Fibroblast of lung (primary cell): ENCODE measurements at regions not wholly inside any gene's neighbourhood (a gene's known extent, or its start where the extent isn't known, plus 50 kb on each side); places are given as distances from the start of the nearest gene placed in this dataset.

Experiments used
- DNase-seq, 2 donors: peaks; one replicate each; pipeline versions ENCODE4 v3.0.0 to v3.0.0-alpha.2; 2010; ENCODE audit warnings: low read depth in 2 of 2
- H2AFZ ChIP-seq: 2 replicates; pipeline ENCODE4 v1.5.1; 2012; ENCODE audit warnings: low read length, control low read depth, inconsistent platforms
- H3K27ac ChIP-seq: 2 replicates; pipeline ENCODE4 v1.5.1; 2011; ENCODE audit warnings: low read length, control low read depth; ENCODE audit not compliant: insufficient read depth
- H3K27me3 ChIP-seq: 2 replicates; pipeline ENCODE4 v1.5.1; 2011; ENCODE audit warnings: mild to moderate bottlenecking, low read length; ENCODE audit not compliant: control insufficient read depth, insufficient read depth
- H3K36me3 ChIP-seq: 2 replicates; pipeline ENCODE4 v1.5.1; 2011; ENCODE audit warnings: low read length; ENCODE audit not compliant: control insufficient read depth, insufficient read depth
- H3K4me1 ChIP-seq: 2 replicates; pipeline ENCODE4 v1.5.1; 2011; ENCODE audit warnings: low read length; ENCODE audit not compliant: control insufficient read depth, insufficient read depth; ENCODE audit errors: extremely low read depth
- H3K4me2 ChIP-seq: 2 replicates; pipeline ENCODE4 v1.5.1; 2011; ENCODE audit warnings: low read length, control low read depth; ENCODE audit not compliant: insufficient read depth; ENCODE audit errors: extremely low read depth
- H3K4me3 ChIP-seq, 4 experiments: fragments of 200-600 bp in 1 of 4; sonication (generic) in 1 of 4; replicated peaks in 1 of 4; 2 replicates each; pipeline ENCODE4 v1.5.1; 2011 to 2016; ENCODE audit warnings: low read length in 4 of 4, low read depth in 3 of 4, mild to moderate bottlenecking in 3 of 4, control low read depth in 2 of 4, inconsistent platforms in 1 of 4, mixed read lengths in 1 of 4; ENCODE audit not compliant: insufficient read depth in 1 of 4; ENCODE audit errors: control extremely low read depth in 1 of 4
- H3K79me2 ChIP-seq: 2 replicates; pipeline ENCODE4 v1.5.1; 2012; ENCODE audit warnings: mild to moderate bottlenecking, low read length, inconsistent platforms; ENCODE audit not compliant: control insufficient read depth, insufficient read depth
- H3K9ac ChIP-seq: 2 replicates; pipeline ENCODE4 v1.5.1; 2011; ENCODE audit warnings: mild to moderate bottlenecking, low read length, control low read depth; ENCODE audit not compliant: insufficient read depth
- H3K9me3 ChIP-seq: 2 replicates; pipeline ENCODE4 v1.5.1; 2012; ENCODE audit warnings: low read depth, low read length; ENCODE audit not compliant: control insufficient read depth, insufficient read depth
- H4K20me1 ChIP-seq: 2 replicates; pipeline ENCODE4 v1.5.1; 2011; ENCODE audit warnings: low read length; ENCODE audit not compliant: control insufficient read depth, insufficient read depth; ENCODE audit errors: extremely low read depth
- CTCF ChIP-seq, 2 donors: IDR thresholded peaks in 1 of 2; conservative IDR thresholded peaks in 1 of 2; 1 replicate in 1 of 2; 2 replicates in 1 of 2; pipeline ENCODE4 v1.5.1; 2011 to 2012; ENCODE audit warnings: low read length in 2 of 2, control low read depth in 1 of 2, inconsistent platforms in 1 of 2, low read depth in 1 of 2, mild to moderate bottlenecking in 1 of 2
- EZH2 ChIP-seq: IDR thresholded peaks from 2 replicates; pipeline ENCODE4 v1.5.1; 2012; ENCODE audit warnings: low read length, control low read depth, mild to moderate bottlenecking; ENCODE audit errors: missing control alignments

DNA sequence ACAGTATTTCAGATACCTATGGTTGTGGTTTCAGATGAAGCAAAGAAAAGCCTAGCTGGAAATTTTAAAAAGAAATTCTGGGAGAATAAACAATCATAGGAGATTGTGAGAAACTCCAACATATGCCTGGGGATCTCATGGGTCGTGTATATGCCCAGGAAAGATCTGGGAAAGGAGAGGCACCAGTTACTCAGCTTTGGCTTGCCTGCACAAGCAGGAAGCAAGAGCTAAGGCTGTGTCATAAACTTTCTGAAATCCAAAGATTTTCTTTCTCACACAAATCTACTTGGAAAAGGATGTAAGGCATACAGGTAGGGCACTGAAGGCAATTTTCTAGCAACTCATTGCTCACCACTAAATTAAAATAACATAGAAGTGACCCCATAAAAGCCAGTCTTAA lies 373.6 kb downstream of the CDC14C start:
- Histone ChIP-seq H3K9me3 (no peaks in the 10 kb centered on the region), H3K4me2 (no peak overlapping the region), H3K79me2 (no peaks in the 10 kb centered on the region), H3K4me3 (no peak overlapping the region), H4K20me1 (no peaks in the 10 kb centered on the region), H3K27me3 (no peaks in the 10 kb centered on the region), H3K9ac (no peak overlapping the region), H3K27ac (no peak overlapping the region), H2AFZ (no peak overlapping the region), H3K36me3 (no peaks in the 10 kb centered on the region), H3K4me1 (no peaks in the 10 kb centered on the region)
- TF ChIP-seq EZH2, result no peak
- no peak for TF ChIP-seq CTCF (conservative IDR thresholded peaks at IDR 0.05 in 1 of 2, IDR thresholded peaks at IDR 0.05 in 1 of 2; ENCODE audit: low read depth in 1 of 2, low read length in 2 of 2)
- DNase-seq, result no peak

- H3K36me3 ChIP-seq, result no peaks in the 10 kb centered on the region
- no peak for TF ChIP-seq CTCF (conservative IDR thresholded peaks at IDR 0.05 in 1 of 2, IDR thresholded peaks at IDR 0.05 in 1 of 2; ENCODE audit: low read depth in 1 of 2, low read length in 2 of 2)
- H2AFZ ChIP-seq, result no peak overlapping the region
- H3K4me3 ChIP-seq, result no peak overlapping the region
- no peaks in the 10 kb centered on the region for H3K9me3 ChIP-seq
- no peaks in the 10 kb centered on the region for H3K4me1 ChIP-seq
- H3K27me3 ChIP-seq, result no peaks in the 10 kb centered on the region
- H3K27ac ChIP-seq, result no peak overlapping the region
- H3K79me2 ChIP-seq, result no peaks in the 10 kb centered on the region
- H3K4me2 ChIP-seq, result no peak overlapping the region
- H3K9ac ChIP-seq, result no peak overlapping the region
- DNase-seq, result no peak
- H4K20me1 ChIP-seq, result no peaks in the 10 kb centered on the region
Observed at GRCh38 chr7:49308787-49309186, 384.4 kb downstream of the CDC14C start.

GRCh38 chr7:49320083-49320482 lies 395.7 kb downstream of the CDC14C start:
- Histone ChIP-seq H3K4me3 (no peak overlapping the region), H3K4me2 (no peak overlapping the region), H2AFZ (no peak overlapping the region), H4K20me1 (no peaks in the 10 kb centered on the region), H3K79me2 (no peaks in the 10 kb centered on the region), H3K27ac (no peak overlapping the region), H3K9me3 (no peaks in the 10 kb centered on the region), H3K9ac (no peak overlapping the region), H3K27me3 (no peaks in the 10 kb centered on the region), H3K4me1 (no peaks in the 10 kb centered on the region), H3K36me3 (no peaks in the 10 kb centered on the region)
- no peak for DNase-seq
- TF ChIP-seq CTCF (conservative IDR thresholded peaks at IDR 0.05 in 1 of 2, IDR thresholded peaks at IDR 0.05 in 1 of 2; ENCODE audit: low read depth in 1 of 2, low read length in 2 of 2) (no peak), EZH2 (no peak)
